C1 segment of cervical spinal cord (tissue), 14 donors: ENCODE measurements at regions not wholly inside any gene's neighbourhood (a gene's known extent, or its start where the extent isn't known, plus 50 kb on each side); places are given as distances from the start of the nearest gene placed in this dataset.

ENCODE experiments used
- DNase-seq, 14 donors: peaks; one replicate each; lab custom pipeline; 2025; lab: John Stamatoyannopoulos, UW

GRCh38 chr13:47184321-47184720 lies 287.5 kb upstream of the HTR2A start:
- DNase-seq, result no peak

- no peak for DNase-seq
Observed at GRCh38 chr13:47179321-47179720, 282.5 kb upstream of the HTR2A start.

- no peak for DNase-seq
Observed at GRCh38 chr13:47178090-47178950, 281.5 kb upstream of the HTR2A start.

GRCh38 chr13:47175172-47175866 lies 278.5 kb upstream of the HTR2A start:
- DNase-seq, result no peak

- DNase-seq, result no peak
Observed at GRCh38 chr13:47170971-47171370, 274.1 kb upstream of the HTR2A start.

GRCh38 chr13:47168618-47169017 lies 271.8 kb upstream of the HTR2A start:
- no peak for DNase-seq

GRCh38 chr13:47168066-47168465 lies 271.2 kb upstream of the HTR2A start:
- no peak for DNase-seq

- DNase-seq, result no peak
Observed at GRCh38 chr13:47166336-47166735, 269.5 kb upstream of the HTR2A start.

GRCh38 chr13:47159853-47160550 lies 263.1 kb upstream of the HTR2A start:
- DNase-seq, result peak in 1 of 14 donors; percentile 0

- DNase-seq, result no peak
Observed at GRCh38 chr13:47158593-47158992, 261.7 kb upstream of the HTR2A start.

GRCh38 chr13:47148543-47148942 lies 251.7 kb upstream of the HTR2A start:
- DNase-seq, result no peak

- DNase-seq, result no peak
Observed at GRCh38 chr13:47147812-47148119, 250.9 kb upstream of the HTR2A start.

GRCh38 chr13:47146991-47147811 lies 250.3 kb upstream of the HTR2A start:
- DNase-seq, result no peak

GRCh38 chr13:47146136-47146535 lies 249.3 kb upstream of the HTR2A start:
- no peak for DNase-seq

- no peak for DNase-seq
Observed at GRCh38 chr13:47144782-47145181, 247.9 kb upstream of the HTR2A start.

GRCh38 chr13:47142105-47142504 lies 245.3 kb upstream of the HTR2A start:
- DNase-seq, result no peak

GRCh38 chr13:47139519-47139918 lies 242.7 kb upstream of the HTR2A start:
- DNase-seq, result no peak

- no peak for DNase-seq
Observed at GRCh38 chr13:47136504-47136941, 239.7 kb upstream of the HTR2A start.

- DNase-seq, result no peak
Observed at GRCh38 chr13:47135800-47136503, 239.1 kb upstream of the HTR2A start.

- no peak for DNase-seq
Observed at GRCh38 chr13:47134939-47135489, 238.2 kb upstream of the HTR2A start.

GRCh38 chr13:47133011-47133445 lies 236.2 kb upstream of the HTR2A start:
- DNase-seq, result no peak
